ENCODE measurements at regions not wholly inside any gene's neighbourhood (a gene's known extent, or its start where the extent isn't known, plus 50 kb on each side); places are given as distances from the start of the nearest gene placed in this dataset.

DNA sequence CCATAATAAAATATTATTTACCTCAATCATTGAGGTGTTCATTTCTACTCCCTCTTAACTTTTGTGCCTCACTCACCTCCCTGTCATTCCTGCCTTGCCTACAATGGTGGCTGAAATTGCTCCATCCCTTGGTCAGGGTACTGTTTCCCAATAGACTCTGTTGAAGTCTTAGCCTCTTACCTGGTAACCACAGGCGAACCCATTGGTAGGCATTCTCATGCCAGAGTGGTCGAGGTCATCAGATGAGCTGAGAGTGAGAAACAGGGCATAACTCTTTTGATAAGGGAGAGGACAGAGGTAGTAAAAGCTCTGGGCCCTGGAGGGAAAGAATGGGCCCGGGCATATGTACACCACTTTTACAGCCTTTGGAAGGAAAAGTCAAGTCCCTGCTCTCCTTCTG, 265.6 kb downstream of the ARRDC4 start:
- H3K36me3 Mint-ChIP-seq, result no peaks in the 10 kb centered on the region
- H3K9me3 Mint-ChIP-seq, result peaks cover 0 to 7% (median 2%) of the 10 kb centered on the region in 3 donors
- H3K4me3 Mint-ChIP-seq, result no peak overlapping the region
- no peaks in the 10 kb centered on the region for H3K27me3 Mint-ChIP-seq
- H3K27ac Mint-ChIP-seq, result no peak overlapping the region
- H3K4me1 Mint-ChIP-seq, result no peaks in the 10 kb centered on the region

GRCh38 chr15:98226578-98226977, 266.1 kb downstream of the ARRDC4 start:
- Mint-ChIP-seq H3K27ac (no peak overlapping the region), H3K36me3 (no peaks in the 10 kb centered on the region), H3K27me3 (no peaks in the 10 kb centered on the region), H3K4me1 (no peaks in the 10 kb centered on the region), H3K9me3 (peaks cover 0 to 7% (median 2%) of the 10 kb centered on the region in 3 donors), H3K4me3 (no peak overlapping the region)

DNA sequence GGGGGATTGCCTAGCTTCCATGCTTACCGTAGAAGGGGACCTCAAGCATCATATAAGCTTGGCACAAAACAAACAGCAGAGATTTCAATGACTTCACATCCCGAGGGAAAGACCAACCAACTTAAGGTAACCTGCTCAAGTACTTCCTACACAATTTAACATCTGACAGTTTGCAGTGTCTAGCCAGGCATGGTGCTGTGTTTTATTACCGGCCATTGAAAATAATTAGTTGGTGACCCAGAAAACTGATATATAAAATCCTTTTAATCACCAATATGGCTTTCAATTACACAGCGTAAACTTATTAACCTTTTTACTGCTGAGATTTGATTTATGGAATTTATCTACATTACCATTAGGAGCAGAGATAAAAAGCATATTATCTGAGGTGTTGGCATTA, 268.3 kb downstream of the ARRDC4 start:
- Mint-ChIP-seq H3K27me3 (no peaks in the 10 kb centered on the region), H3K9me3 (peaks cover 0 to 6% (median 5%) of the 10 kb centered on the region in 3 donors), H3K36me3 (no peaks in the 10 kb centered on the region), H3K4me1 (no peaks in the 10 kb centered on the region), H3K27ac (no peak overlapping the region), H3K4me3 (no peak overlapping the region)

GRCh38 chr15:98230975-98231374, 270.5 kb downstream of the ARRDC4 start:
- no peaks in the 10 kb centered on the region for H3K4me1 Mint-ChIP-seq
- no peaks in the 10 kb centered on the region for H3K27me3 Mint-ChIP-seq
- H3K4me3 Mint-ChIP-seq, result no peak overlapping the region
- no peak overlapping the region for H3K27ac Mint-ChIP-seq
- peaks cover 0 to 8% (median 5%) of the 10 kb centered on the region in 3 donors for H3K9me3 Mint-ChIP-seq
- H3K36me3 Mint-ChIP-seq, result no peaks in the 10 kb centered on the region

DNA sequence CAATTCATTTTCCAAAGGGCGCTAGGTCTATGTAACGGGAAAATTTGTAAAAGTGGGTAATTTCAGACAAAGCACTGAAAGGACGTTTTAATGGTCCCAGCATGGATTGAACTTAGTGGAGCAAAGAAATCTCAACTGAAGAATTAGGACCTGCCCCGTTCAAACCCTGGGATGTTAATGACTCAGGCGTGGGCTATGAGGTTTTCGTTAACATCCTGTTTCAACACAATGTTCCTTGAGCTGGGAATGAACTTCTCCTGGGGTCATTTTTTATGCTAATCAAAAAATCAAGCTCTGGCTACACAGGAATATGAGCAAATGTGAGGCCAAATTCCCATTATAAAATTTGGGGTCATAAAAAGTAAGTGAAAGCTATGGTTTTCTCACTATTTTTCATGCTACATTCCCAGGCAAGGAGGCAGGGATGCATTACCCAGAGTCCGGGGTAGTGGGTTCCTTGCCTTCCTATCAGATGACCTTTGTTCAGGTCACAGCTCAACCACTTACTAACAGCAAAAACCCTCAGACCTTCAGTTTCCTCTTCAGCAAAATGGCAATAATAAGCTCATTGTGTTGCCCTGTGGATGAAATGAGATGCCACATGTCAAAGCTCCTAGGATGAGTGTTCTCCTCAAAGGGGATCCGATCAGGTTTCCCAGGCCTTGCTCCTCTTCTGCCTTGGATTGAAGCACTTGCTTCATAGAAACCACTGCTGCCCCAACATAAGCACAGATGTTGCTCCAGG, 271.4 kb downstream of the ARRDC4 start:
- no peak overlapping the region for H3K4me3 Mint-ChIP-seq
- no peaks in the 10 kb centered on the region for H3K27me3 Mint-ChIP-seq
- H3K36me3 Mint-ChIP-seq, result no peaks in the 10 kb centered on the region
- no peaks in the 10 kb centered on the region for H3K4me1 Mint-ChIP-seq
- no peak overlapping the region for H3K27ac Mint-ChIP-seq
- H3K9me3 Mint-ChIP-seq, result peaks cover 0 to 10% (median 3%) of the 10 kb centered on the region in 3 donors

DNA sequence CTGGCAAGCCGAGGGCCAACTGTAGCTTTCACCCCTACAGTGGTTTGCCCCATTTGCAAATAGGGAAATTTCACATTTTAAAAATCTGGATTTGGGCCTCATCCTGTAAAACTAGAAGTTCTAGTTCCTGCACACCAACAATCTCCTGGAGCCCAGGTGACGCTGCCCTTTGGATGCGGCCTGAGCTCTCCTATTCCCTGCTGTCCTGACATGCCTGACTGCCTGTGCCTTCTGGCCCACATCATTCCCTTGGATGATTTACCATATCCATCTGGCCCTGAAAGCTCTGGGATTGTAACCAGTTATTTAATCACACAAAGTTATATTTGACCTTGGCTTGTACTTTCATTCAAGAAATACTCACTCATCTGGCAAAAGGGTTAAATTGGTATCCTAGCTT, 272.3 kb downstream of the ARRDC4 start:
- H3K9me3 Mint-ChIP-seq, result peaks cover 0 to 14% (median 0%) of the 10 kb centered on the region in 3 donors
- no peaks in the 10 kb centered on the region for H3K27me3 Mint-ChIP-seq
- H3K27ac Mint-ChIP-seq, result peak overlapping the region in 1 of 3 donors; percentile 18
- H3K4me3 Mint-ChIP-seq, result no peak overlapping the region
- H3K36me3 Mint-ChIP-seq, result no peaks in the 10 kb centered on the region
- H3K4me1 Mint-ChIP-seq, result no peaks in the 10 kb centered on the region

GRCh38 chr15:98233873-98234272, 273.4 kb downstream of the ARRDC4 start:
- Mint-ChIP-seq H3K27ac (no peak overlapping the region), H3K4me1 (no peaks in the 10 kb centered on the region), H3K9me3 (peaks cover 0 to 11% (median 0%) of the 10 kb centered on the region in 3 donors), H3K27me3 (no peaks in the 10 kb centered on the region), H3K36me3 (peaks cover 1% of the 10 kb centered on the region), H3K4me3 (no peak overlapping the region)

DNA sequence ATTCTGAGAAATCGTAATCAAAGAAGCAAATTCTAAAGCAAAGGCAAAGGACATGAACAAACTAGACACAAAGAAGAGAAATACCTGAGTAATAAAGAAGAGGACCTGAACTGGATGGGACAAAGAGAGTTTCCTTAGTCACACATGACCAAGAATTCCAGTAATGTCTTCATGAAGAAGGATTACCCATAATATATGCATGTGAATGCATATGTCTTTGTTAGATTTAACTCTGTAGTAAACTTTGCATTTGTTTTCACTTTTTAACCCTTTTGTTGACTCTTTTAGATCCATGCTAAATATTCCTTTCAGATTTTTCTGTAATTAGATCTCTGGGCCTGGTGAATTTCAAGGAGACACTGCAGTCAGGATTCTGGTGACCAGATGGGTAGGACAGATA, 279.8 kb downstream of the ARRDC4 start:
- no peaks in the 10 kb centered on the region for H3K4me1 Mint-ChIP-seq
- no peak overlapping the region for H3K27ac Mint-ChIP-seq
- no peak overlapping the region for H3K4me3 Mint-ChIP-seq
- no peaks in the 10 kb centered on the region for H3K27me3 Mint-ChIP-seq
- peaks cover 0 to 8% (median 2%) of the 10 kb centered on the region in 3 donors for H3K9me3 Mint-ChIP-seq
- H3K36me3 Mint-ChIP-seq, result peaks cover 6% of the 10 kb centered on the region

GRCh38 chr15:98241032-98241554, 280.6 kb downstream of the ARRDC4 start:
- Mint-ChIP-seq H3K27me3 (no peaks in the 10 kb centered on the region), H3K4me3 (no peak overlapping the region), H3K27ac (no peak overlapping the region), H3K4me1 (no peaks in the 10 kb centered on the region), H3K36me3 (peaks cover 6% of the 10 kb centered on the region), H3K9me3 (peaks cover 1 to 5% (median 2%) of the 10 kb centered on the region in 3 donors)

- H3K4me3 Mint-ChIP-seq, result no peak overlapping the region
- H3K9me3 Mint-ChIP-seq, result peaks cover 0 to 10% (median 4%) of the 10 kb centered on the region in 3 donors
- no peak overlapping the region for H3K27ac Mint-ChIP-seq
- no peaks in the 10 kb centered on the region for H3K36me3 Mint-ChIP-seq
- H3K4me1 Mint-ChIP-seq, result no peaks in the 10 kb centered on the region
- no peaks in the 10 kb centered on the region for H3K27me3 Mint-ChIP-seq
Observed at GRCh38 chr15:98257290-98257689, 296.8 kb downstream of the ARRDC4 start.

GRCh38 chr15:98263787-98264186, 303.3 kb downstream of the ARRDC4 start:
- peaks cover 5 to 16% (median 6%) of the 10 kb centered on the region in 3 donors for H3K9me3 Mint-ChIP-seq
- no peak overlapping the region for H3K27ac Mint-ChIP-seq
- H3K4me3 Mint-ChIP-seq, result no peak overlapping the region
- no peaks in the 10 kb centered on the region for H3K4me1 Mint-ChIP-seq
- no peaks in the 10 kb centered on the region for H3K27me3 Mint-ChIP-seq
- H3K36me3 Mint-ChIP-seq, result no peaks in the 10 kb centered on the region

- Mint-ChIP-seq H3K27me3 (no peaks in the 10 kb centered on the region), H3K36me3 (no peaks in the 10 kb centered on the region), H3K4me1 (no peaks in the 10 kb centered on the region), H3K4me3 (no peak overlapping the region), H3K9me3 (peaks cover 4 to 20% (median 9%) of the 10 kb centered on the region in 3 donors), H3K27ac (no peak overlapping the region)
Observed at GRCh38 chr15:98266295-98266694, 305.8 kb downstream of the ARRDC4 start.

DNA sequence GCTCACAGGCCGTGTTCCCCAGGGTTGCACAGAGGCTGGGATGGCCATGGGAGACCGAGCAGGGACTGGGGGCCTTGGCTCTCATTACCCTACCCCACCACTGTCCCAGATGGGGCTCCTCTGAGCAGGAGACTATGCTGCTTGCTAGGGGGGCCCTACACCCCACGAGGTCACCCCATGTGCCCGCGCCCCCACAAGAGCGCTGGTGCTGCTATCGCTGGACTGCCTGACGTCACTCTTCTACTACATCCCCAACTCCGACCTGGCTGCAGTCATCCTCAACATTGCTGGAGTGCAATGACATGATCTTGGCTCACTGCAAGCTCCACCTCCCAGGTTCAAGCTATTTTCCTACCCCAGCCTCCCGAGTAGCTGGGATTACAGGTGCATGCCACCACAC, 307.7 kb downstream of the ARRDC4 start:
- Mint-ChIP-seq H3K27me3 (no peaks in the 10 kb centered on the region), H3K9me3 (peaks cover 2 to 17% (median 6%) of the 10 kb centered on the region in 3 donors), H3K27ac (no peak overlapping the region), H3K4me3 (peak overlapping the region in 1 of 4 donors; percentile 22), H3K36me3 (no peaks in the 10 kb centered on the region), H3K4me1 (no peaks in the 10 kb centered on the region)

- H3K9me3 Mint-ChIP-seq, result peaks cover 2 to 6% (median 4%) of the 10 kb centered on the region in 3 donors
- peaks cover 1% of the 10 kb centered on the region for H3K36me3 Mint-ChIP-seq
- no peaks in the 10 kb centered on the region for H3K4me1 Mint-ChIP-seq
- H3K4me3 Mint-ChIP-seq, result no peak overlapping the region
- H3K27ac Mint-ChIP-seq, result no peak overlapping the region
- no peaks in the 10 kb centered on the region for H3K27me3 Mint-ChIP-seq
Observed at GRCh38 chr15:98272625-98273024, 312.1 kb downstream of the ARRDC4 start.

DNA sequence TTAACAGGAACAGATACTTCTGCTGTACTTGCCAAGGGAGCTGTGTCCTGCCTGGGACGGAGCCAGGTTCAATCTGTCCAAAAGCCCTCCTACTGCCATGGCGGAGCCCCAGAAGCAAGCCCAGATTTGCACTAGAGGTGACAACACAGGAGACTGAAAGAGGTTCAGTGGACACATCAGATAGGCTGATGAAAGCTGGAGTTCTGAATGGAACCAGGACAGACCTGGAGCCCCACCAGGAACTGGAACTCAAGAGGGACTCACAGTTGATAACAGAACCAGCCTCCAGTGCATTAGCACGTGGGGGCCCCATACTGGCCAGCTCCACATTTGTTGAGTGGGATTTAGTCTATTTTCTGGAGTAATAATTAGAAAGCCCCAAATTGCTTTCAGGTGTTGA, 315.5 kb downstream of the ARRDC4 start:
- no peak overlapping the region for H3K27ac Mint-ChIP-seq
- H3K36me3 Mint-ChIP-seq, result peaks cover 1% of the 10 kb centered on the region
- H3K27me3 Mint-ChIP-seq, result no peaks in the 10 kb centered on the region
- peaks cover 0 to 2% (median 0%) of the 10 kb centered on the region in 3 donors for H3K4me1 Mint-ChIP-seq
- peaks cover 0 to 2% (median under 1%) of the 10 kb centered on the region in 3 donors for H3K9me3 Mint-ChIP-seq
- H3K4me3 Mint-ChIP-seq, result no peak overlapping the region

DNA sequence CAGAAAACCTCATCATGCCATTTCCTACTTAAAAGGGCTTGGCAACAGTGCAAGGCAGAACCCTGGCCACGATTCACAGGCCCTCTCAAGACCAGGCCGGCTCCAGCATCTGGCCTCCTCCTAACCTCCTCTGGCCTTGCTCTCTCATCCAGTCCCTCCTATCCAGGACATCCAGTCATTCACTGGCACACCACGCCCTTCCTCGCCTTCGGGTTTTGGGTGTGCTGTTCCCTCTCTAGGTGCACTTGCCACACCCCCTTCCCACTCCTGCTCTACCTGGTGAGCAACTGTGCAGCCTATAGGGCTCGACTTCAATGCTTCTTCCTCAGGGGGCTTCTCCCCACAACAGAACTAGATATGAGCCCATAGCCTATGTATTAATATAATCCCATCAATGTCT, 317.1 kb downstream of the ARRDC4 start:
- Mint-ChIP-seq H3K4me1 (peaks cover 0 to 5% (median 0%) of the 10 kb centered on the region in 3 donors), H3K9me3 (peaks cover 2 to 5% (median 2%) of the 10 kb centered on the region in 3 donors), H3K36me3 (peaks cover 1% of the 10 kb centered on the region), H3K4me3 (no peak overlapping the region), H3K27me3 (no peaks in the 10 kb centered on the region), H3K27ac (no peak overlapping the region)
